ENCODE measurements at regions not wholly inside any gene's neighbourhood (a gene's known extent, or its start where the extent isn't known, plus 50 kb on each side); places are given as distances from the start of the nearest gene placed in this dataset.

- TF ChIP-seq, protein P1, sequence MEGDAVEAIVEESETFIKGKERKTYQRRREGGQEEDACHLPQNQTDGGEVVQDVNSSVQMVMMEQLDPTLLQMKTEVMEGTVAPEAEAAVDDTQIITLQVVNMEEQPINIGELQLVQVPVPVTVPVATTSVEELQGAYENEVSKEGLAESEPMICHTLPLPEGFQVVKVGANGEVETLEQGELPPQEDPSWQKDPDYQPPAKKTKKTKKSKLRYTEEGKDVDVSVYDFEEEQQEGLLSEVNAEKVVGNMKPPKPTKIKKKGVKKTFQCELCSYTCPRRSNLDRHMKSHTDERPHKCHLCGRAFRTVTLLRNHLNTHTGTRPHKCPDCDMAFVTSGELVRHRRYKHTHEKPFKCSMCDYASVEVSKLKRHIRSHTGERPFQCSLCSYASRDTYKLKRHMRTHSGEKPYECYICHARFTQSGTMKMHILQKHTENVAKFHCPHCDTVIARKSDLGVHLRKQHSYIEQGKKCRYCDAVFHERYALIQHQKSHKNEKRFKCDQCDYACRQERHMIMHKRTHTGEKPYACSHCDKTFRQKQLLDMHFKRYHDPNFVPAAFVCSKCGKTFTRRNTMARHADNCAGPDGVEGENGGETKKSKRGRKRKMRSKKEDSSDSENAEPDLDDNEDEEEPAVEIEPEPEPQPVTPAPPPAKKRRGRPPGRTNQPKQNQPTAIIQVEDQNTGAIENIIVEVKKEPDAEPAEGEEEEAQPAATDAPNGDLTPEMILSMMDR (IDR thresholded peaks at IDR 0.05): no peak
- no peak for TF ChIP-seq POLR2A (IDR thresholded peaks at IDR 0.05)
Observed at GRCh38 chr9:27933210-27934025, 360.1 kb upstream of the C9orf72 start.

All from prostate gland (tissue), 2 donors.